DOHH2 (cell line): ENCODE measurements at regions not wholly inside any gene's neighbourhood (a gene's known extent, or its start where the extent isn't known, plus 50 kb on each side); places are given as distances from the start of the nearest gene placed in this dataset.

Experiments used
- H3F3A ChIP-seq: fragments of 200-600 bp; sonication (generic), shearing (Covaris generic); 2 replicates; pipeline ENCODE4 v1.6.0; 2016; ENCODE audit warnings: antibody characterized with exemption, mild to moderate bottlenecking; ENCODE audit not compliant: control insufficient read depth, insufficient read depth
- H3K27ac ChIP-seq: fragments of 200-600 bp; sonication (generic); 2 replicates; pipeline ENCODE4 v1.5.1; 2014; ENCODE audit warnings: low read depth, mild to moderate bottlenecking, low read length, moderate library complexity
- H3K27me3 ChIP-seq: fragments of 200-600 bp; sonication (generic); 2 replicates; pipeline ENCODE4 v1.6.1; 2014; ENCODE audit warnings: mild to moderate bottlenecking, low read length, mixed read lengths; ENCODE audit not compliant: control insufficient read depth
- H3K36me3 ChIP-seq: fragments of 200-600 bp; sonication (generic); 2 replicates; pipeline ENCODE4 v1.6.1; 2014; ENCODE audit warnings: mild to moderate bottlenecking, low read length, moderate library complexity, mixed read lengths; ENCODE audit not compliant: control insufficient read depth
- H3K4me1 ChIP-seq: fragments of 200-600 bp; sonication (generic); 2 replicates; pipeline ENCODE4 v1.6.1; 2014; ENCODE audit warnings: mild to moderate bottlenecking, low read length, mixed read lengths; ENCODE audit not compliant: control insufficient read depth
- H3K4me2 ChIP-seq: fragments of 200-600 bp; sonication (generic); 2 replicates; pipeline ENCODE4 v1.6.0; 2014; ENCODE audit warnings: mild to moderate bottlenecking, low read length, moderate library complexity
- H3K4me3 ChIP-seq: fragments of 200-600 bp; sonication (generic); 2 replicates; pipeline ENCODE4 v1.5.1; 2014; ENCODE audit warnings: mild to moderate bottlenecking, low read length, mixed read lengths
- H3K79me2 ChIP-seq: fragments of 200-600 bp; sonication (generic); 2 replicates; pipeline ENCODE4 v1.6.1; 2014; ENCODE audit warnings: mild to moderate bottlenecking, low read length, mixed read lengths; ENCODE audit not compliant: control insufficient read depth
- H3K9me2 ChIP-seq: fragments of 200-600 bp; sonication (generic); replicated peaks from 2 replicates; pipeline ENCODE4 v1.6.1; 2014; ENCODE audit warnings: mild to moderate bottlenecking, low read length, mixed read lengths; ENCODE audit not compliant: control insufficient read depth
- H3K9me3 ChIP-seq: fragments of 200-600 bp; sonication (generic); 2 replicates; pipeline ENCODE4 v1.6.1; 2014; ENCODE audit warnings: antibody characterized with exemption, low read length, mixed read lengths; ENCODE audit not compliant: control insufficient read depth, insufficient read depth
- H4K20me1 ChIP-seq: fragments of 200-600 bp; sonication (generic); 2 replicates; pipeline ENCODE4 v1.6.0; 2014; ENCODE audit warnings: low read depth, mild to moderate bottlenecking, antibody characterized with exemption, low read length, moderate library complexity; ENCODE audit not compliant: control insufficient read depth, insufficient read depth
- EZH2phosphoT487 ChIP-seq: fragments of 200-600 bp; sonication (generic); IDR thresholded peaks from 2 replicates; pipeline ENCODE4 v1.6.1; 2017; ENCODE audit warnings: borderline replicate concordance, mild to moderate bottlenecking, antibody characterized with exemption, low read length, moderate library complexity, mixed read lengths
- TF ChIP-seq, protein P1 (sequence below): fragments of 200-600 bp; sonication (generic); IDR thresholded peaks from one replicate; pipeline ENCODE4 v1.5.1; 2014; ENCODE audit warnings: antibody characterized with exemption, mild to moderate bottlenecking, low read depth, low read length; ENCODE audit not compliant: poor library complexity, severe bottlenecking

DNA sequence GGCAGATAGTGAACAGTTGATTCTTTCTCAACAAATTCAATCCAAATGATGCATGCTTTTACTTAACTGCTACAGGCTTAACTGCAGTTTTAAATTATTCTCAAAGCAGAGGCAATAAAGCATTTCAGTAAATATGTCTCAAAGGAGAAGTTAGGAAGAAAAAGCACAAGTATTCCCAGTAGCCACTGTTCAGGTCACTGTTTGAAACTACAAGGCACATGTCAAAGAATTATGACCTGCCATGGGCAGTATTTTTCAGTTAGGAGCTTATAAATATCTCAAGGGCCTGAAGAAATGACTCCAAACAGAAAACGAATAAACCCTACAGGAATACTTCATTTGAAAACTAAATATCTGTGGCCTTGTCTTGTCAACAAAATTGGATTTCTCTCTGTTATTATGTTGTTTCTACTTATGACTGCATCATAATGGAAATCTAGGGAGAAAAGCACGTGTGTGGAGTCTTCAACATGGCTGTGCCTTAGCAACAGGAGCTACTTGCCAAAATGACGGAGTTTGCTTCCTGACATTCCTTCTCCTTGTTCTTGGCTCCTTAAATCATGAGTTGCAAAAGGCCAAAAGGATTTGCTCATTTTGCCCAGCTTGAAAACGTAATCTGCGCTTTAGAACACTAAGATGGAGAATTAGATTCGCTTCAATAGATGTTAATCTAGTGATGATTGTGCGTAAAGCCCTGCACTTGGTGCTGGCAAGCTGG, 67.6 kb upstream of the GPR101 start:
- TF ChIP-seq, protein P1, sequence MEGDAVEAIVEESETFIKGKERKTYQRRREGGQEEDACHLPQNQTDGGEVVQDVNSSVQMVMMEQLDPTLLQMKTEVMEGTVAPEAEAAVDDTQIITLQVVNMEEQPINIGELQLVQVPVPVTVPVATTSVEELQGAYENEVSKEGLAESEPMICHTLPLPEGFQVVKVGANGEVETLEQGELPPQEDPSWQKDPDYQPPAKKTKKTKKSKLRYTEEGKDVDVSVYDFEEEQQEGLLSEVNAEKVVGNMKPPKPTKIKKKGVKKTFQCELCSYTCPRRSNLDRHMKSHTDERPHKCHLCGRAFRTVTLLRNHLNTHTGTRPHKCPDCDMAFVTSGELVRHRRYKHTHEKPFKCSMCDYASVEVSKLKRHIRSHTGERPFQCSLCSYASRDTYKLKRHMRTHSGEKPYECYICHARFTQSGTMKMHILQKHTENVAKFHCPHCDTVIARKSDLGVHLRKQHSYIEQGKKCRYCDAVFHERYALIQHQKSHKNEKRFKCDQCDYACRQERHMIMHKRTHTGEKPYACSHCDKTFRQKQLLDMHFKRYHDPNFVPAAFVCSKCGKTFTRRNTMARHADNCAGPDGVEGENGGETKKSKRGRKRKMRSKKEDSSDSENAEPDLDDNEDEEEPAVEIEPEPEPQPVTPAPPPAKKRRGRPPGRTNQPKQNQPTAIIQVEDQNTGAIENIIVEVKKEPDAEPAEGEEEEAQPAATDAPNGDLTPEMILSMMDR: no peak
- no peak for TF ChIP-seq EZH2phosphoT487
- no peaks in the 10 kb centered on the region for H3K9me3 ChIP-seq
- H3K4me3 ChIP-seq: no peak overlapping the region
- H3K79me2 ChIP-seq: no peaks in the 10 kb centered on the region
- no peaks in the 10 kb centered on the region for H3K36me3 ChIP-seq
- H4K20me1 ChIP-seq: no peaks in the 10 kb centered on the region
- no peaks in the 10 kb centered on the region for H3K9me2 ChIP-seq
- no peak overlapping the region for H3K27ac ChIP-seq
- H3K4me1 ChIP-seq: no peaks in the 10 kb centered on the region
- no peak overlapping the region for H3K4me2 ChIP-seq
- no peaks in the 10 kb centered on the region for H3F3A ChIP-seq
- no peaks in the 10 kb centered on the region for H3K27me3 ChIP-seq
